ENCODE measurements at regions not wholly inside any gene's neighbourhood (a gene's known extent, or its start where the extent isn't known, plus 50 kb on each side); places are given as distances from the start of the nearest gene placed in this dataset.

DNA sequence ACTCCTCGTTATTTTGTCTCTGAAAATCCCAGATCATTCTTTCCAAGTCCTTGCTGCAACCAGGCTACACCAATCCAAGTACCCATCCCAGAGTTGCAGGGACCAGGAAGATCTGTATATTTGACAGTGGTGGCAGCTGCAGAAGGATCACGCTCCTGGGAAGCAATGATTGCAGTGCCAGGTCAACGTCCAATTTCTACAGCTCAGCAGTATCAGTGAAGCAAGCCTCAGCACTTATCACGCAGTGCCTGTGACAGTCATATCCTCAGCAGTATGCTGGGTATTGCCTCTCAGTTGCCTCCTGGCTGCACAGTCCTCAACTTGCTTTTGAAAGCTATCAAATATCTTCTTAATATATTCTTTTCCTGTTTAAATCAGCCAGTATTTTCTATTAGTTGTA, 66.7 kb downstream of the BARHL2 start:
- no peak for DNase-seq

DNA sequence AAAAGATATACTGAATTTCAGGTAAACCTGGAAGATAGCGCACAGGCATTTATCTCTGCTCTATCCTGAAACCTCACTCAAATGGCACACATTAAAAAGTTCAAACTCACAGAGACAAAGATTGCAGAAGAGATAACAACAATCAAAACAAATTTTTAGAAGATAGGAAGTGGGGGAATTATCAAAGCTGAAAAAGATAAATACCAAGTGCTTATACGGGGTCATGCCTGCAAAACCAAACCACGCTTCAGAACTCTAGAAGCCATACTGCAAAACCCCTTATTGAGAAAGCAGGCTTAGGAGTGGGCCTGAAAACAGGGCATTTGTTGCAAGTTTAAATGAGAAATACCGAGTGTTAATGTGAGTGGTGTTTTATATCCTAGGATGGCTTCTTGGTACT, 76.8 kb downstream of the BARHL2 start:
- DNase-seq, result no peak

DNA sequence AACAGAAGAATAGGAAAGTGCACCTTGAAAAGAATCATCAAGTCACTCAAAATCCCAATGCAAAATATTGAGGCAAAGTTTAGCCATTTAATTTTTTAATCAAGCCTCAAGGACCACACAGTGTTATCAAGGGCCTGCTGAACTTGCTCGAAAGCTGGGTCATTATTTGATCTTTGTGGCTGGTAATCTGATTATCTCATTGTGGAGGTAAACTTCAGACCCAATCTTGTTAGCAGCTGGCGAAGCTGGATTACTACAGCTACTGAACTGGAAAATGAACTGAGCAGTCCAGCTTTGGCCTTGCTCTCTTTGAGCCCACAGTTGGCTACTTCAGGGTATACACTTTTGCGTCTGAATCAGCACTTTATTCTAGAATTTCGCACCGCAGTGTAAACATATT, 94.4 kb downstream of the BARHL2 start:
- DNase-seq, result no peak

DNA sequence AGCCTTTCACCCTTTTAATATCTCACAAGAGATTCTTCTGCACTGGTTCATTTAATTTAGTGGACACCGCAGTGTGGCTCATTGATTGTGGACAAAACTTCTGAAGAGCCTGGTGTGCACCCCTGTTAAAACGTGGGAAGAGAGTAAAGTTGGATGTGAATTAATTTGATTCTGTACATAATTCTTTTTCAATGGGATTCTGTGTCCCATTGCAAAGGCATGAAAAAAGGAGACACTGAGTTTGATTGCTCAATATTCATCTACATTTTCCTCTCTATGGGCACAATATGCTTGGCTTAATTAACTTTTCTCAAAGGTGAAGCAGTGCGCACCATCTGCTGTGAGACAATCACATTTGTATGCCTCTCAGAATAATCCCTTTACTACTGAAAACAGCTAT, 95.1 kb downstream of the BARHL2 start:
- DNase-seq, result no peak

DNA sequence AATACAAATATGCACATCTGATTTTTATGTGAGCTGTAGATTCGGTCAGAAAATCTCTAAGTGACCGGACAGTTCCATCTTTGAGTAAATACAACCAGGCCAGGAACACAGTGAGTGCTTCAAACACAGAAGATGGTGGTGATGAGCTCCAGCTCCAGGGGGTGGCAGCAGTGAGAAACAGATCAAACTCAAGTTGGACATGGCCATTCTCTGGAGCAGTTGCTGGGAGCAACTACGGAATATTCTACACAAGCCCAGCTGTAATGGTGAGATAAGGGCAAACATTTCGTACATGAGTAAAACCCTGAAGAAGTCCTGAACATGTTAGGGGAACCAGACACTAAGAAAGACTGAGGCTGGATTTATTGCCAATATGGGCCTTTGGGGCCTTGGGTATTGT, 100.7 kb downstream of the BARHL2 start:
- no peak for DNase-seq

DNA sequence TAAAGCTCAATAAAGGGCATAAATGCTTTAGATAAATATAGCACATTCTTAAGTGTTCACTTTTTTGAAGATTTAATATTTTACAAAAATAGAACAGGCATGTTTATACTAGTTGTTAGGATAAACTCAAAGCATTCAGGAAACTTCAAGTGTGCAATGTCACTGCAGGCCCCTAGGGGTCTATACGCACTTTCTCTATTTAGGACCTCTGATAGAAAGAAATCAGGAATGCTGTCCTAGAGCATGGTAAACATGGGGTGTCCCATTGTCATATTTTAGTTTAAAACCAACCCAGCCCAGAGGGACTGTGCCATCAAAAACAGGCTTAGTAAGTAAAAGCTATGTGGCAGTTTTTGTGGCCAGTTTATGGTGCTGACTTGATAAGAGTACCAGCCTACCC, 102.2 kb downstream of the BARHL2 start:
- no peak for DNase-seq

DNA sequence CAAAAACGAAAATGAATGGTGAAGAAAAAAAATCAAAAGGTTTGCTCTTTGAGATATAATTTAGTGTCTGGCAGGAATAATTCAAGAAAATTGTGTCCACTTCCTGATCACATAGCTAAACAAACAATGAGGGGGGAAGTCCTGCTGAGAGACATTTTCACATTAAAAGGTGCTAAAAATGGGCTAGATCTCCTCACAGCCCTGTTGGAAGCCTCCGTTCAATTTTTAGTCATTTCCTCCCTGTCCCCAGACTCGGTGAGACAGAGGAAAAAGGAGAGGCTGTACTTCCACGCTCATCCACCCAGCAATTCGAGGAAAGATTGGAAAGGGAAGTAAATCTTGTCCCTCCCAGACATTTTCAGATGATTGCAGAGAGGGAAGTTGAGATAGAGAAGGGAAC, 103.7 kb downstream of the BARHL2 start:
- no peak for DNase-seq

DNA sequence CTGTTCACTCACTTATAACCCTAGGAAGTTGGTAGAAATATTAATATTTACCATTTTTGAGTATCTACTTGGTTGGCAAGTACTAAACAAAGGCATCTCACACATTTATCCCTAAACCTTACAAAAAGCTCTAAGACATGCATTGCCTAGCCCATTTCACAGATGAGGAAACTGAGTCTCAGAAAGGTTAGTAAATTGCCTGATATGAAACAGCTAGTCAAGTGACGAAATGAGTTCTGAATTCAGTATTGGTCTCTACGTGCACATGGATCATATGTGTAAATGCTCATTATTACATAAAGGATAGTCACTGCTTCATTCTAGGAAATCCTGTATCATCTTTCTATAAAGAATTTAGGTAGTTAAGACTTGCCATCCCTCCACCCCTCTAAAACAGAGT, 105.1 kb downstream of the BARHL2 start:
- DNase-seq, result no peak

DNA sequence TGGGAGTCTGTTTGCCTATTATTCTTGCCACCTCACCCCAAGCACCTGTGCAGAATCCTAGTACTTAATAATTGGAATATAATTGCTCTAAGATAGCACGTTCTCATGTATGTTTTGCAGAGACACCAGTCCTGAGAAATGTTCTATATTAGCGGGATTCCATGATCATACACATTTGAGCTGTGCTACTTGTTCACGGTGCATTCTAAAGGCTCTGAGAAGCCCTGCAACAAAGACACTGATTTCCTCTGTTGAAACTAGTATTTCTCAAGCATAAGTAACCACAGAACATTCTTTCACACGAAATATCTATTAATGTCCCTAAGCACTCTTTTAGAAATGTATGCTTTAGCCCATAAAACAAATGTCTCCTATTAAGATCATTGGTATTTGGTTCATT, 109.4 kb downstream of the BARHL2 start:
- no peak for DNase-seq

DNA sequence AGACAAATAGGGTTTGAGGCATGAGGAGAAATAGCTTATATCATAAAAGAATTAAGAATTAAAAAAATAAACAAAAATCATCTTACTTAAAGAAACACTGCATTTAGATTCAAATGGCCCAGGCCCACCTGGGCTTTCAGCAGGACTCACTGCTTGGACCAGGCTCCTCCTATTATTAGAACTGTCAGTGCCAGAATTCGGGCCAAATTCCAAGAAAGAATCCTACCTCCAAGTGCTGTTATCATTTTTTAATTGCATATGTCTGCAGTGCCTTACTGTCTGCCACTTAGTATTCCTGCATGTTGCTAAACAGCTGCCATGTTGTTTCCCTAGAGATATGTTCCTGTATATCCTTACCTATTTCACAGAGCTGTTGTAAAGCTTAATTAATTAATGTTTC, 112.0 kb downstream of the BARHL2 start:
- DNase-seq, result no peak

DNA sequence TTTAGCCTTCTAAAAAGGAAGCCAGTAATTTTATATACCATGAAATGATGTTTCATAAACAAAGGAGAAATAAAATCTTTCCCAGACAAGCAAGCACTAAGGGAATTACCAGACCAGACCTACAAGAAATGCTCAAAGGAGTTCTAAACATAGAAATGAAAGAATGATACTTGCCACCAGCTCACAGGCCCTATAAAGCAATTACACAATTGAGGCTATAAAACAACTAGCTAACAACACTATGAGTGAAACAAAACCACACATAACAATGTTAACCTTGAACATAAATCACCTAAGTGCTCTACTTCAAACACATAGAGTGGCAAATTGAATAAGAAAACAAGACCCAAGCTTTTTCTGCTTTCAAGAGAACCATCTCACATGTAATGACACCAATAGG, 123.8 kb downstream of the BARHL2 start:
- no peak for DNase-seq

DNA sequence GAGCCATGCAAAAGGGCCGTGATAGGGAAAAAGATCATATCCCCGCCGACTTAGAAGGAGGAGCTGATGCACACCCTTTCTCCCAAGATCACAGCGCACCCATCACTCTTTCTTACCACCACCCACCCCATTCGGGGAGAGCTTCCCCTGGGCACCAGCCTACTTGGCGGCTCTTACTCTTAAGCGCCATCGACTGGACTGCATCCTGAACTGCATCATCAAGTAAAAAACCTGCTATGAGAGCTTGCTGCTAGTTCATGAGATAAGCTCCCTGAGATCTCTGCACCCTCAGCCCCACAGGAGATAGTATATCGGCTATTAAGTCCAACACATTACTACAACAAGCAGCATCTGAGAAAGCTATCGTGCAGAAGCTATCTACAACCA, 125.1 kb downstream of the BARHL2 start:
- DNase-seq, result no peak

DNA sequence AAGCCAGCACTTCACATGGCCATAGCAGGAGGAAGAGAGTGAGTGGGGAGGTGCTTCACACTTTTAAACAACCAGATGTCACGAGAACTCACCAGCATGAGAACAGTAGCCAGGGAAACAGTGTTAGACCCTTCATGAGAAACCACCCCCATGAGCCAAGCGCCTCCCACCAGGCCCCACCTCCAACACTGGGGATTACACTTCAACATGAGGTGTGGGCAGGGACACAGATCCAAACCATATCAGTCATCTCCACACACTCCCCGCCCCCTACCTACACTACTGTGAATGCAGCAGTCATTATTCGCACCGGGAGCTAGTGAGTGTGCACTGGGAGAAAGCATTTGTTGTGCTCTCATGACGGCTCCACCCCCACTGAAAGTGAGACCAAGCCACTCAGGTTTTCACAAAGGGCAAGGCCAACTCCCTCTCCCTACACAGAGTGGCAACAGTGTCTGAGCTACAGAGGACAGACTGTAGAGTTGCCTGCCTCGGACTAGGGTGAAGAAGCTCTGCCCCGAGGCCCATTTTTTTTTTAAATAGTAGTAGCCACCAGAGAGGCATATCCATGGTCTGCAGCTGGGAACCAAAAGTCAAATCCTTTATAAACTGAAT, 125.6 kb downstream of the BARHL2 start:
- no peak for DNase-seq

DNA sequence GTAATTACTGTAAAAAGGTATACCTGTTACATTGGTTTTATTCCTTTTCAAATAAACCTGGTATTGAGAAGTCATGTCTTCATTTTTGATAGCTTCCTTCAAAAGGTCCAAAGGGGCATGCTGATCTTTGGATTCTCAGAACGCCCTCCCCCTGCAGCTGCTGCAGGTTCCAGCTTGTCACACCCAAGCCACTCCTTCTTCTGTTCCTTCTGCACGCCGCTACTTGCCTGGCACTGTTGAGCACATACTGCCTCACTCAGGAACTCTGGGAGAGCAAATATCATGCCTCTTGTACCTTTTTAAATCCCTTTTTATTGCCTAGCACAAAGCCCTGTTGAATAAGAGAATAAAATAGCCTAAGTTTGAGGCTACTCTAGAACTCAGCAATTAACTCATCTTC, 136.9 kb downstream of the BARHL2 start:
- no peak for DNase-seq

DNA sequence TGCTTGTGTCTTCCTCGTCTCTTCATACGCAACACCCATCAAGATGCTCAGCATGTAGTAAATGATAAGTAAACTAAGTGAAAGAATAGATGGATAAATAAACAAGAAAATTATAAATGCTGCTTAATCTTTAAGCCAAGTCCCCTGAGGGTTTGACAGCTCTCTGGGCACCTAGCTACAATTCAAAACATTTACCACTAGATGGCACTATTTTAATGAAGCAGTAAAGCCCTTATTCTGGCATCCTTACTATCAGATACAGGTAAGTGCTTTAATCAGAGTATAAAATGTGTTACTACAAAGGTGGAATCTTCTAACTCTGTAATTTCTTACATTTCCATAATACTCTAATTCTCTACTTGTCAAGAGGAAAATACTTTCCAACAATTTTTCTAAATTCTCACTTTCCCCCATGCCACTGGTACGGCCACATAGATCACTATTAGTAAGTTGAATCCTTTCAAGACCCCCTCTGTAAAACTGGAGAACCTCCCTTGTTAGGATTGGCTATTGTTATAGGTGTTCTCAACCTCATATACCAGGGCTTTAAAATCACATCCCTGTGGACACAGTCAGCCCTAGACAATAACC, 137.8 kb downstream of the BARHL2 start:
- DNase-seq, result no peak

DNA sequence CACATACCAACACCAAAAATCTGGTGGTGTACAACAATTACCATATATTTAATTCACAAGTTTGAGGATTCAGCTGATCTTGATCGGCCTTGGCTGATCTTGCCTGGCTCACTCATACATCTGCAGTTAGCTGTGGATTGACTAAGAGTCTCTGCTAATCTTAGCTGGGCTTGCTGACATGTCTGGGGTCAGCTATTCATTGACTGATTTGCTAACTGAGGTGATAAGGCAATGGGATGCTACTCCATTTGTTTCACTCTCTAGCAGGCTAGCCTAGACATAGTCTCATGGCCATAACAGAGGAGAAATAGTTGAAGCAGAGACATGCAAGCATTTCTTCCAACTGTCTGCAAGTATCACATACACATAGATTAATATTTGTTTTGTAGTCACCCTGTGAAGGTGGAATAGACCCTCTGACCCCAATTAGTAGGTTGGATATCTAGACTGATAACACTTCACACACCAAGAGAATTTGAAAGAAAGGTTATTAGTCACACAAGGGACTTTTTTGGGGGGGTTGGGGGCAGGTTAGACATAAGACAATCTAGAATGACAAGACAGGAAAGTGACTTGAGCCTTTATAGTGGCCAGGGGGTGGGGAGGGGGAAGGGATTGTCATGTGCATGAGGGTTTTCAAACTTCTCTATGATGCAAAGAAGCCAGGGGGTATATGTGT, 142.3 kb downstream of the BARHL2 start:
- DNase-seq, result no peak

DNA sequence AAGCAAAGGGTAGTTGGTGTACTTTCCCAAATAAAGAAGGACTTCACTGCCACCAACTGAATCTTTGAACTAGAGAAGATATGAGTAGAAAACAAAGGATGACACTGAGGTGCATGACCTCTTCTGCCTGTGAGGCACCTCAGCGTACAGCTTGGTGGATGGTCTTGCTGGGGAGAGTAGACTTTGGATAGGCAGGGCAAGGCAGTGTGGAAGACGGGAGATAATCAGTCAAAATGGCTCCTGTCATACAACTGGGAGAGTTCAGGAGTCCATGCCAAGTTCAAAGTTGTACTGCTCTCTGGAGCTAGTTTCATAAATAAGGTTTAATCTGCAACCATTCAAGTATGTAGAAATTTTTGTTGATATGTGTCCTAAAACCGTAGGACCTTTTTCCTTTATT, 143.4 kb downstream of the BARHL2 start:
- DNase-seq, result no peak

DNA sequence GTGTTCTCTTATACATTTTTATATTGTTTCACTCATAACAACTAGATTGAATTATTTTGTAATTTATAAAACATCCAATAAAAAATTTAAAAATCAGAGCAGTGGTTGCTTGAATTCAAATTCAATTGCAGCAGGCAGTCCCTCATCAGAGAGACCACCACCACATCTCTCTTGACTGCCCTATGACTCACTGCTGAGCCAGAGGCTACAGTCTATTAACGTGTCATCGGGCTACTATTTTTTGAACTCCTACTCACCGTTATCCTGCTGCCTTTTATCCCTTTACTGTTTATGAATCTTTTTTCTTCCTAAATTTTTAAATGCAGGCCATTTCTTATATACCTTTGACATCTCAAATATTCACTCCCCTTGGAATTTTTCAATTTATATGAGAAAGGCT, 144.7 kb downstream of the BARHL2 start:
- DNase-seq, result no peak

DNA sequence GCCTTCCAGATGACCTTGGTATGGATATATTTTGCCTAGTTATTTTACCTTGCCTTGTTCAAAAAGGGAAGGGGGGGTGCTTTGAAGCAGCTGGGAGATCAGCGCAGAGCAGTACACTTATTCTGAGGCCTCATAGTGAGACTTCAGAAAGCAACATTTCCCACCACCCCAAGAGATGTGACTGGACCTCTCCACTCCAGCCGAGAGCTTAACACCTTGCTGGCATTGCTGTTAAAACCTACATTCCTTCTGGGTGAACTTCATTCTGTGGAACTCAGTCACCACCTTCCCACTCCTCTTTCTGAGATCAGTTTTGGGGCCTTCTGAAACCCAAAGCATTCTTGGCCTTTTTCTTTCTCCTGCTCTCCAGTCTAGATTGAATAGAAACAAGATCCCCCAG, 148.7 kb downstream of the BARHL2 start:
- no peak for DNase-seq

DNA sequence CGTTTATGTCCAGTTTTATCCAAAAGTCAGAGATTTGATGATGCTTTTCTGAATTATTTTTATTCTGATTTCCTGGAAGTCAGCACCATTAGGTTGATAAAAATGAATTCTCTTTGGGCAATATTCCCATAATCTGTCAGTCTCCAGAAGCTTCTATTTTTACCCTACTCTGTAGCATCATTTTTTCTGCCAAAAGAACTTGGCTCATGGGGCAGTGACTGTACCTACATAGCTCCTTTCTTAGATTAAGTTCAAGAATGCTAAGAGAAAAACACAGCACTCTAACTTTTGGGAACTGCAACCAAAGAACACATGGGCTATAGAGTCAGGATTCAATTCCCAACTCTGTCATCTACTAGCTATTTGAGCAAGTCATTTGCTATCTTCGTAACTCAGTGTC, 152.9 kb downstream of the BARHL2 start:
- DNase-seq, result no peak

DNA sequence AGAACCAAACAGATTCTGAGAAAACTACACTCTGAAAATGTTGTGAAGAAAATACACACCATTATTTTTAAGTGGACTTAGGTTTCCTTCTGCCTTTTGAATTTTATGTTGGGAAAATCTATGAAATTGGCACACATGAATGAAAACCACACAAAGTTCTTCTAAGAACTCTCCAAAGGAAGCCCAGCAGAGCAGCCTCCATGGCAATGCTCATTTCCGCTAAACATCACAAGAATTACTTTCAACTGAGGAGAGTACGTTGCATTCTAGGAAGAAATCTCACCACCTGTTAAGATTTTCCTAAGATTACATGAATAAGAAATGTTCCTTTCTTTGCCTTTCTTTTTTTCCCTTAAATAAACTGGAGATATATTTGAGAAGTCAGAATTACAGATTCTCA, 154.2 kb downstream of the BARHL2 start:
- no peak for DNase-seq

DNA sequence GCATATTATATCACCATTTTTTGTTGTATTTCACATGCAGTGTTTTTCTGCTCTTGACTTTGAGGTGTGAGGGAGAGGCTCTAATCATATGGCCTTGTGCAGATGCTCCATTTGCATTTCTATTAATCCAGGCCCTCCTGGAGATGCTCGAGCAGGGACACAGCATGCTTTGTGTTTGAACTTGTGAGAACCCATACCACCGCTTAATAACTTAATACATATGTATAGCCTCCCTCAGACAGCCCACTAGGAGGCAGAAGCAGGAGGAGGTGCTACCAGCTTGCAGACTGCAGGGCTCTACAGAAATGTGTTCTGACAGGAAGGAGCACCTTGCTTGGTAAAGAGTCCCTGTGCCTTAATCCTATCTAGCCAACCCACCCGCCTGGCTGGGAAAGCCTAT, 155.2 kb downstream of the BARHL2 start:
- no peak for DNase-seq

DNA sequence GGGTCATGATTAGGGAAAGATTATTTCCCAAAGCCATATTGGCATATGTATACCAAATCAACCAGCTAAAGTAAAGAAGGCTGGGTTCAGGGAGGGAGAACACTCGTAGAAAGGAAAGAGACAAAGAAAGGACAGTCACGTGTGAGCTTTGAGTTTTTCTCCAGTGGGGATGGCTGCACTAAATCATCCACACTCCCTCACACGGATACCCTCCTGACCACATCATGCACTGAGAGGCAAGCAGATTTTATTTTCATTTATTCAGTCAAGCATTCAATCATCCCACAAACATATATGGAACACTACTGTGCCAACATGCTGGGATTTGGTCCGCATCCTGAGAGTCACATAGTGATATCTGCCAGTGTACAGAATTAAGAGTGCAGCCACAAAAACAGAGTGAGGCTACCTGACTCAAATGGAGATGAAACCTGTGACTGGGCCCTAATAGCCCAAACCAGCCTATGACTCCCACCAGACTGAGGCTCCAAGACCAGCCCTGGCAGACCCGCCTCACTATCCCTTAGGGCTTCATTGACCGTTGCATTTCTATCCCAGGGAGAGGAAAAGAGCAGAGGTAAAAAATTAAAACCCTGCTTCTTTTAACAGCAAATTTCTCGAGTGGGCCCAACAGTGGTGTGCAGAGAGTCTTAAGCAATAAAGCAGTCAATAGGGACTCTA, 155.9 kb downstream of the BARHL2 start:
- DNase-seq, result no peak

Data from right kidney (tissue), 1 donor.